Neural progenitor cell (in vitro differentiated cells): ENCODE measurements at regions not wholly inside any gene's neighbourhood (a gene's known extent, or its start where the extent isn't known, plus 50 kb on each side); places are given as distances from the start of the nearest gene placed in this dataset.

Source experiments
- DNase-seq: peaks from one replicate; pipeline ENCODE4 v3.0.0-alpha.2; 2016; ENCODE audit warnings: low spot score
- H2AFZ ChIP-seq: fragments of 200-600 bp; sonication (generic); replicated peaks from 2 replicates; pipeline ENCODE4 v1.6.1; 2016; ENCODE audit warnings: antibody characterized with exemption
- H3F3A ChIP-seq: fragments of 200-600 bp; sonication (generic); 2 replicates; pipeline ENCODE4 v1.6.1; 2016; ENCODE audit warnings: antibody characterized with exemption, low read depth
- H3K27ac ChIP-seq: fragments of 200-600 bp; sonication (generic); 2 replicates; pipeline ENCODE4 v1.5.1; 2016; ENCODE audit warnings: mild to moderate bottlenecking
- H3K27me3 ChIP-seq: fragments of 200-600 bp; sonication (generic); 2 replicates; pipeline ENCODE4 v1.6.1; 2016; ENCODE audit warnings: mild to moderate bottlenecking, moderate library complexity
- H3K36me3 ChIP-seq: fragments of 200-600 bp; sonication (generic); 2 replicates; pipeline ENCODE4 v1.5.1; 2016
- H3K4me1 ChIP-seq: fragments of 200-600 bp; sonication (generic); 2 replicates; pipeline ENCODE4 v1.6.1; 2016; ENCODE audit warnings: mixed run types
- H3K4me2 ChIP-seq: fragments of 200-600 bp; sonication (generic); 2 replicates; pipeline ENCODE4 v1.6.1; 2016
- H3K4me3 ChIP-seq: fragments of 200-600 bp; sonication (generic); 2 replicates; pipeline ENCODE4 v1.5.1; 2016
- H3K79me2 ChIP-seq: fragments of 200-600 bp; sonication (generic); 2 replicates; pipeline ENCODE4 v1.6.1; 2016; ENCODE audit warnings: low read depth
- H3K9ac ChIP-seq: fragments of 200-600 bp; sonication (generic); 2 replicates; pipeline ENCODE4 v1.6.1; 2016
- H3K9me3 ChIP-seq: fragments of 200-600 bp; sonication (generic); 2 replicates; pipeline ENCODE4 v1.5.1; 2016; ENCODE audit warnings: low read depth
- H4K20me1 ChIP-seq: fragments of 200-600 bp; sonication (generic); 2 replicates; pipeline ENCODE4 v1.6.1; 2016; ENCODE audit warnings: low read depth
- H3K27ac Mint-ChIP-seq: 3 replicates; pipeline ENCODE4 v1.8.0; 2021; ENCODE audit warnings: mixed read lengths
- H3K27me3 Mint-ChIP-seq: 2 replicates; pipeline ENCODE4 v1.8.0; 2022; ENCODE audit warnings: low read depth, mild to moderate bottlenecking, inconsistent platforms, moderate library complexity, mixed read lengths; ENCODE audit not compliant: insufficient read depth
- H3K36me3 Mint-ChIP-seq: 3 replicates; pipeline ENCODE4 v1.8.0; 2021; ENCODE audit warnings: mixed read lengths
- H3K4me1 Mint-ChIP-seq: 3 replicates; pipeline ENCODE4 v1.8.0; 2021; ENCODE audit warnings: mixed read lengths
- H3K4me3 Mint-ChIP-seq: 3 replicates; pipeline ENCODE4 v1.8.0; 2021; ENCODE audit warnings: mild to moderate bottlenecking, moderate library complexity, mixed read lengths
- H3K9me3 Mint-ChIP-seq: 3 replicates; pipeline ENCODE4 v1.8.0; 2020; ENCODE audit warnings: mixed read lengths
- EZH2 ChIP-seq: fragments of 200-600 bp; sonication (generic); IDR thresholded peaks from 2 replicates; pipeline ENCODE4 v1.6.1; 2017; ENCODE audit warnings: antibody characterized with exemption, mild to moderate bottlenecking, moderate library complexity
- EZH2phosphoT487 ChIP-seq: fragments of 200-600 bp; sonication (generic); IDR thresholded peaks from 2 replicates; pipeline ENCODE4 v1.6.1; 2017; ENCODE audit warnings: antibody characterized with exemption
- TF ChIP-seq, protein P1 (sequence below): fragments of 200-600 bp; sonication (generic); IDR thresholded peaks from 2 replicates; pipeline ENCODE4 v1.5.1; 2017; ENCODE audit warnings: antibody characterized with exemption, mild to moderate bottlenecking

DNA sequence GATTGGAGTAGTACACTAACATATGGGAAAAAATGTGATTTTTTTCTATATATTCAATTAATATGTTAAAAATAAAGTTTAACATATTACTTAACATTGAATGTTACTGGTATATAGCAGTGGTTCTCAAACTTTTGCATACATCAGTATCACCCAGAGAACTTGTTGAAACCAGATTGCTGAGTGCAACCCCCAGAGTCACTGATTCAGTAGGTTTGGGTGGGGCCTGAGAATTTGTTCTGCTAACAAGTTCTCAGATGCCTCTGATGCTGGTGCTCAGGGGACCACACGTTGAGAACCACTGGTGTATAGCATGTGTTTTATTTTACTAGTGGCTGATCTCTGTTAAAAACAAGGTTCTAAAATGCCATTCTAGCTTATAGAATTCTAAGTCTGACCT is 161.9 kb downstream of the HHIPL2 start:
- Histone ChIP-seq H3K4me1 (no peaks in the 10 kb centered on the region), H3K4me3 (no peak overlapping the region), H3K9me3 (no peaks in the 10 kb centered on the region), H3K4me2 (no peak overlapping the region), H3K36me3 (no peaks in the 10 kb centered on the region), H3K27me3 (no peaks in the 10 kb centered on the region), H3K27ac (no peak overlapping the region), H3F3A (no peaks in the 10 kb centered on the region), H3K79me2 (no peaks in the 10 kb centered on the region), H3K9ac (no peak overlapping the region), H4K20me1 (no peaks in the 10 kb centered on the region), H2AFZ (no peak overlapping the region)
- no peaks in the 10 kb centered on the region for H3K36me3 Mint-ChIP-seq
- no peak overlapping the region for H3K27ac Mint-ChIP-seq
- H3K9me3 Mint-ChIP-seq = no peaks in the 10 kb centered on the region
- TF ChIP-seq EZH2 (no peak), EZH2phosphoT487 (no peak)
- TF ChIP-seq, protein P1, sequence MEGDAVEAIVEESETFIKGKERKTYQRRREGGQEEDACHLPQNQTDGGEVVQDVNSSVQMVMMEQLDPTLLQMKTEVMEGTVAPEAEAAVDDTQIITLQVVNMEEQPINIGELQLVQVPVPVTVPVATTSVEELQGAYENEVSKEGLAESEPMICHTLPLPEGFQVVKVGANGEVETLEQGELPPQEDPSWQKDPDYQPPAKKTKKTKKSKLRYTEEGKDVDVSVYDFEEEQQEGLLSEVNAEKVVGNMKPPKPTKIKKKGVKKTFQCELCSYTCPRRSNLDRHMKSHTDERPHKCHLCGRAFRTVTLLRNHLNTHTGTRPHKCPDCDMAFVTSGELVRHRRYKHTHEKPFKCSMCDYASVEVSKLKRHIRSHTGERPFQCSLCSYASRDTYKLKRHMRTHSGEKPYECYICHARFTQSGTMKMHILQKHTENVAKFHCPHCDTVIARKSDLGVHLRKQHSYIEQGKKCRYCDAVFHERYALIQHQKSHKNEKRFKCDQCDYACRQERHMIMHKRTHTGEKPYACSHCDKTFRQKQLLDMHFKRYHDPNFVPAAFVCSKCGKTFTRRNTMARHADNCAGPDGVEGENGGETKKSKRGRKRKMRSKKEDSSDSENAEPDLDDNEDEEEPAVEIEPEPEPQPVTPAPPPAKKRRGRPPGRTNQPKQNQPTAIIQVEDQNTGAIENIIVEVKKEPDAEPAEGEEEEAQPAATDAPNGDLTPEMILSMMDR = no peak
- H3K4me3 Mint-ChIP-seq = no peak overlapping the region
- H3K4me1 Mint-ChIP-seq = no peaks in the 10 kb centered on the region
- H3K27me3 Mint-ChIP-seq = no peaks in the 10 kb centered on the region
- DNase-seq = no peak

DNA sequence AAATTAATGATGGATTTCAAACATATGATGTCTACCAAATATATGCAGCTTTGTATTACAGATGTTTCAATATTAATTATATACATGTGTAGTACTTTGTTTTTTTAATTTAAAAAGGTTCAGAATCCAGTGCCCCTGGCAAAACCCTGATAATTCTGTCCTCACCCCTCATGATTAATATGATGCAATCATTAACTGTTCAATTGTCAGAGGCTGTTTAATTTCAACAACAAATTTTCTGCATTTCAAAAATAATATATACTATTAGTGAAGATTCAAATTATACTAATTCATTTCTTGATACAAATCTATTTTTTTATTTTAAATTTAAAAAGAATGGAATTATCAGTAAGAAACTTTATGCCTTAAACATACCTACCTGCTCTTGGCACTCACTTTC is 162.6 kb downstream of the HHIPL2 start:
- Histone ChIP-seq H3F3A (no peaks in the 10 kb centered on the region), H3K27me3 (no peaks in the 10 kb centered on the region), H3K27ac (no peak overlapping the region), H4K20me1 (no peaks in the 10 kb centered on the region), H3K4me3 (no peak overlapping the region), H3K9ac (no peak overlapping the region), H3K36me3 (no peaks in the 10 kb centered on the region), H3K4me1 (no peaks in the 10 kb centered on the region), H3K79me2 (no peaks in the 10 kb centered on the region), H3K9me3 (no peaks in the 10 kb centered on the region), H2AFZ (no peak overlapping the region), H3K4me2 (no peak overlapping the region)
- H3K4me1 Mint-ChIP-seq = no peaks in the 10 kb centered on the region
- H3K36me3 Mint-ChIP-seq = no peaks in the 10 kb centered on the region
- H3K27me3 Mint-ChIP-seq = no peaks in the 10 kb centered on the region
- TF ChIP-seq EZH2phosphoT487 = no peak
- no peak for TF ChIP-seq EZH2
- TF ChIP-seq, protein P1 = no peak
- no peaks in the 10 kb centered on the region for H3K9me3 Mint-ChIP-seq
- H3K27ac Mint-ChIP-seq = no peak overlapping the region
- DNase-seq = no peak
- no peak overlapping the region for H3K4me3 Mint-ChIP-seq

DNA sequence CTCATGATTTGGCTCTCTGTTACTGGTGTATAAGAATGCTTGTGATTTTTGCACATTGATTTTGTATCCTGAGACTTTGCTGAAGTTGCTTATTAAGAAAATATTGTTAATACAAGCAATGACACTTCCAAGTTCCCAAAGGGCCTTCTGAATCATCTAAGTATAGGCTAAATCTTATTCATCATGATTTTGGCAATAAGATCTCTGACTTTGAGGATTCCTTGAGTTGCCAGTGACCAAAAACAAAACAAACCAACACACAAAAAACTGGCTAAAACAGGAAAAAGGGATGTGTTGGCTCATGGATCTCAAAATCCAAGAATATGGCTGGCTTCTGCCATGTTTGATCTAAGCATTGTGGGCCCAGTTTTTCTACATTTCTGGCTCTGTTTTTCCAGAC is 163.4 kb downstream of the HHIPL2 start:
- Histone ChIP-seq H3K4me1 (no peaks in the 10 kb centered on the region), H3F3A (no peaks in the 10 kb centered on the region), H3K36me3 (no peaks in the 10 kb centered on the region), H3K9ac (no peak overlapping the region), H3K4me2 (no peak overlapping the region), H4K20me1 (no peaks in the 10 kb centered on the region), H3K9me3 (no peaks in the 10 kb centered on the region), H3K79me2 (no peaks in the 10 kb centered on the region), H3K4me3 (no peak overlapping the region), H3K27ac (no peak overlapping the region), H2AFZ (no peak overlapping the region), H3K27me3 (no peaks in the 10 kb centered on the region)
- H3K9me3 Mint-ChIP-seq = no peaks in the 10 kb centered on the region
- H3K27ac Mint-ChIP-seq = no peak overlapping the region
- DNase-seq = no peak
- H3K4me1 Mint-ChIP-seq = no peaks in the 10 kb centered on the region
- no peaks in the 10 kb centered on the region for H3K27me3 Mint-ChIP-seq
- TF ChIP-seq EZH2 = no peak
- TF ChIP-seq, protein P1 = no peak
- no peak for TF ChIP-seq EZH2phosphoT487
- H3K4me3 Mint-ChIP-seq = no peak overlapping the region
- no peaks in the 10 kb centered on the region for H3K36me3 Mint-ChIP-seq

DNA sequence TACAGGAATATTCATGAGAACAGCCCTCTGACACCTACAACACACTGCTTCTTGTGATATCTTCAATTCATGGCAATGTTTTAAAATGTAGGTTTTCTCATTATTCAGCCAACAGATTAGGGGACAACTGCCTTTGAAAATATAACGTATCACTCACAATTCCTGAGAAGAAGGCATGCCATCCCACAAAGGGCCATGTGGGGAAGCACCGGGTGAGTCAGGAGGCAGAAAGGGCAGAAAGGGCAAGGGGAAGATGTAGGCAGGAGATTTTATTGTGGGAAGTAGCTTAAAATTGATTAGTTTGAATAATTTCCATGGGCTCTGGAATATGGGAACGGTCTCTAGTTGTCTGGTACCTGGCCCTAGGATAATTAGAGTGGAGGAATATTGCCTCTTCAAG is 165.7 kb downstream of the HHIPL2 start:
- Histone ChIP-seq H3F3A (no peaks in the 10 kb centered on the region), H3K4me1 (no peaks in the 10 kb centered on the region), H3K79me2 (no peaks in the 10 kb centered on the region), H3K36me3 (no peaks in the 10 kb centered on the region), H3K27ac (no peak overlapping the region), H4K20me1 (no peaks in the 10 kb centered on the region), H3K4me2 (no peak overlapping the region), H3K27me3 (no peaks in the 10 kb centered on the region), H3K9ac (no peak overlapping the region), H3K4me3 (no peak overlapping the region), H3K9me3 (no peaks in the 10 kb centered on the region), H2AFZ (no peak overlapping the region)
- H3K9me3 Mint-ChIP-seq = no peaks in the 10 kb centered on the region
- H3K27me3 Mint-ChIP-seq = no peaks in the 10 kb centered on the region
- no peak for TF ChIP-seq EZH2
- TF ChIP-seq, protein P1 = no peak
- no peak for TF ChIP-seq EZH2phosphoT487
- no peak for DNase-seq
- H3K4me3 Mint-ChIP-seq = no peak overlapping the region
- no peak overlapping the region for H3K27ac Mint-ChIP-seq
- H3K4me1 Mint-ChIP-seq = no peaks in the 10 kb centered on the region
- no peaks in the 10 kb centered on the region for H3K36me3 Mint-ChIP-seq
